T-helper 2 cell treated with Interferon-gamma antibody and Interleukin-4, amounts not matched to agents 5 μg/mL and 100 μg/mL, for 36 hours (primary cell): ENCODE measurements at regions not wholly inside any gene's neighbourhood (a gene's known extent, or its start where the extent isn't known, plus 50 kb on each side); places are given as distances from the start of the nearest gene placed in this dataset.
"Not testable (repeated sequence)": the region's sequence is repeated elsewhere in the genome, so short reads cannot be mapped to it uniquely, and the experiment has no call there.

Experiments used
- DNase-seq: peaks from one replicate; pipeline ENCODE4 v3.0.0; 2021; ENCODE audit warnings: low spot score
- H3K27ac Mint-ChIP-seq: one replicate; pipeline ENCODE4 v1.8.0; 2021; ENCODE audit warnings: mild to moderate bottlenecking, mixed read lengths
- H3K27me3 Mint-ChIP-seq: one replicate; pipeline ENCODE4 v1.8.0; 2021; ENCODE audit warnings: low read depth, mixed read lengths
- H3K36me3 Mint-ChIP-seq: one replicate; pipeline ENCODE4 v1.8.0; 2021; ENCODE audit warnings: low read depth, mixed read lengths
- H3K4me1 Mint-ChIP-seq: one replicate; pipeline ENCODE4 v1.8.0; 2021; ENCODE audit warnings: low read depth, mixed read lengths
- H3K4me3 Mint-ChIP-seq: one replicate; pipeline ENCODE4 v1.8.0; 2022; ENCODE audit warnings: mild to moderate bottlenecking, moderate library complexity, mixed read lengths
- H3K9me3 Mint-ChIP-seq: one replicate; pipeline ENCODE4 v1.8.0; 2021; ENCODE audit warnings: mixed read lengths

DNA sequence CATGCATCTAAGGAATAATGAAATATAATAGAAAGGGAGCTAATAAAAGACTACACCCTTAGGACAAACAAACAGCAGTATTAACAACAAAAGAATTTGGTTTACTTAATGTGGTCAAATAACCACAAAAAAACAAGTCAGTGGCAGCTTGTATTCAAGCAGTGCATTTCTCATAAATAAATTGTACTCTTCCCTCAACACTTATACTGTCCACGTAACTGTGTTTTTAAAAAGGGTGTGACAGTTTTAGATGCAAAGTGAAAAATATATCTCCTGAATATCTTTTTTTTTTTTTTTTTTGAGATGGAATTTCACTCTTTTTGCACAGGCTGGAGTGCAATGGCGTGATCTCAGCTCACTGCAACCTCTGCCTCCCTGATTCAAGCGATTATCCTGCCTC, 698.2 kb upstream of the CADM2 start:
- H3K27ac Mint-ChIP-seq = no peak overlapping the region
- H3K9me3 Mint-ChIP-seq = peaks cover 26% of the 10 kb centered on the region
- H3K27me3 Mint-ChIP-seq = no peaks in the 10 kb centered on the region
- H3K36me3 Mint-ChIP-seq = no peaks in the 10 kb centered on the region
- H3K4me1 Mint-ChIP-seq = no peaks in the 10 kb centered on the region
- no peak for DNase-seq
- no peak overlapping the region for H3K4me3 Mint-ChIP-seq

DNA sequence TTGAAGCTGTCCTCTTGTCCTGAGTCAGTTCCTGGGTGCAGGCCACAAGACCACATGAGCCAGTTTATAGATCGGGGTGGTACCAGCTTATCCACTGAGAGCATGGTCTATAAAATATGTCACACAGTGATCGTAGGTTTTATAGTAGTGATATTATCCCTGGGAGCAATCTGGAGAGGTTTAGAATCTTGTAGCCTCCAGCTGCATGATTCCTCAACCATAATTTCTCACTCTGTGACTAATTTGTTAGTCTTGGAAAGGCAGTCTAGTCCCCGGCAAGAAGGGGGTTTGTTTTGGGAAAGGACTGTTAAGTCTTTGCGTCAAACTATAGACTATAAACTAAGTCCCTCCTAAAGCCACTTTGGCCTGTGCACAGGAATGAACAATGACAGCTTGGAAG, 693.0 kb upstream of the CADM2 start:
- no peaks in the 10 kb centered on the region for H3K36me3 Mint-ChIP-seq
- H3K27me3 Mint-ChIP-seq = no peaks in the 10 kb centered on the region
- no peaks in the 10 kb centered on the region for H3K4me1 Mint-ChIP-seq
- H3K9me3 Mint-ChIP-seq = peaks cover 47% of the 10 kb centered on the region
- no peak for DNase-seq
- H3K27ac Mint-ChIP-seq = no peak overlapping the region
- no peak overlapping the region for H3K4me3 Mint-ChIP-seq

DNA sequence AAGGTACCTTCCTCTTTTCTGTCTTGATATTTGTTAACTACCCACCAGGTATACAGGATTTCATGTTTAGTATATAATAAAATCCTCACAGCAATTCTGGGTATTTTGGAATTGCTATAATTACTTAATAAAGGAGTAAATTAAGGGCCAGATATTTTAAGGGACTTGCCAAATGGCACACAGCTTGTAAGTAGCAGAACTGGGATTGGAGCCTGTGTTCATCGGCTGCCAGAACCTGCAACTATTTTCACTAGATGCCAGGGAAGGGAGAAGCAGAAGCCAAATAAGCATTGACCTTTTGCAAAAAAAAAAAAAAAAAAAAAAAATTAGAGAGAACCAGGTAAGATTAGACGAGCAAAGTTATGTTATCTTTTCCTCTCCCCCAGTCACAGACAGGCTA, 683.3 kb upstream of the CADM2 start:
- peaks cover 18% of the 10 kb centered on the region for H3K9me3 Mint-ChIP-seq

DNA sequence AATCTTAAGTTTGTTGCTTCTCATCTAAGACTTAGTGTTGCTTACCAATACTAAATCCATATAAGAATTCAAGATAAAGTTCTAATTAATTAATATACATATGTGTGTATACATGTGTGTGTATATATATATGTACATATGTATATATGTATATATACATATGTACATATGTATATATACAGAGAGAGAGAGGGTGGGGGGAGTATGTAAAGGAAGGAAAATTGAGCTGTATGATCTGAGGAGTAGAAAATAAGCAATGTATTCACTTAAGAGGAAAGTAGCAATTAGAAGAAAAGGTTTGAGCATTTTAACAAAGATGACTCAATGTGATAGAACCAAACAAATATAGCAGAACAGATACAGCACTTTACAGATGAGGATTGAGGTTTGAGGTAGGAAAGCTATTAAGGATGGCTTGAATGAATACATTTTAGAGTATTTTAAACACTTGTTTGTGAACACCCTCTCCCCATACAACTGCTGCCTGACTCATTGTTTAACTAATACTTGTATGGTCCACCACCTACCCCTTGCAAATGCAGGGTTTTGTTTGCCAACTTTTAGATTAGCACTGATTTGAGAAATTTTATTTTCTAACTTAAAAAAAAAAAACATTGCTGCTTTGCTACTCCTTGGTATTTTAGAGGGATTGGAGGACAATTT, 681.1 kb upstream of the CADM2 start:
- DNase-seq = no peak
- H3K4me1 Mint-ChIP-seq = no peaks in the 10 kb centered on the region
- H3K4me3 Mint-ChIP-seq = no peak overlapping the region
- no peaks in the 10 kb centered on the region for H3K36me3 Mint-ChIP-seq
- no peaks in the 10 kb centered on the region for H3K27me3 Mint-ChIP-seq
- H3K27ac Mint-ChIP-seq = no peak overlapping the region
- peaks cover 18% of the 10 kb centered on the region for H3K9me3 Mint-ChIP-seq

More for the DNA sequence above, 683.3 kb upstream of the CADM2 start:
- no peak for DNase-seq
- Mint-ChIP-seq H3K36me3 (no peaks in the 10 kb centered on the region), H3K4me3 (no peak overlapping the region), H3K27ac (no peak overlapping the region), H3K4me1 (no peaks in the 10 kb centered on the region), H3K27me3 (no peaks in the 10 kb centered on the region)

DNA sequence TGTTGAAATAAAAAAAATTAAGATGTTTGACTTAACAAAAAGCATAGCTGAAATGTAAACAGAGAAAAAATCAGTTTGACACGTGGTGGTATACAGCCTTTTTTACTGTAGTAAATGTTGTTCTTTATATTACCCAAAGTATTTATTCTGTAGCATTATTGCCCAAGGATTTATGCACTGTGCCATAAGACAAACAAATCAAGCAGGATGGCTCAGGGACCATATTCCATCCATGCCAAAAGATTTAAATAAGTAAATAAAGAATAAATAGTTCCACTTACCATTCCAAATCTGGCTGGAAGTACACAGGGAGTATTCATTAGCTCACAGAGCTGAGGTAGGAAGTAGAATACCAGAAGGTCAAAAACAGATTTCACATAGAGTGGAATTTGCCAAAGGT, 666.7 kb upstream of the CADM2 start:
- no peaks in the 10 kb centered on the region for H3K4me1 Mint-ChIP-seq
- peaks cover 38% of the 10 kb centered on the region for H3K9me3 Mint-ChIP-seq
- H3K27me3 Mint-ChIP-seq = no peaks in the 10 kb centered on the region
- no peak overlapping the region for H3K4me3 Mint-ChIP-seq
- H3K36me3 Mint-ChIP-seq = no peaks in the 10 kb centered on the region
- H3K27ac Mint-ChIP-seq = no peak overlapping the region
- DNase-seq = no peak

DNA sequence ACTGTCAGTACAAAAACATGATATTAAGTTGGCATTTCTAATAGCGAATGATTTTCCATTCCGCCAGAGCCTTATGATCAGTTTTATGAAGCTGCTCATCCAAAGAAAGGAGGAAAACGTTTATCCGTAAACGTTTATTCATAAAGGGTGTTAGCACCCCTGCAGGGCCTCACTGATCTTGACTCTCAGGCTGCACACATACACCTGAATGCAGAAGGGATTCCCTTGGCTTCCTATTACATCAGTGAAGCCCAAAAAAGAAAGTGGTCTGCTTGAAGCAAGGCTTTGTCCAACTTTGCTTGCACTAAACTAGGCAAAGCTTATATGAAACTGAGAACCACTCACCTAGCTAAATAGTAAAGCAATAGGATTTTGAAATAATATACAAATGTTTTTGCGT, 659.5 kb upstream of the CADM2 start:
- Mint-ChIP-seq H3K36me3 (no peaks in the 10 kb centered on the region), H3K27me3 (no peaks in the 10 kb centered on the region), H3K4me3 (no peak overlapping the region), H3K9me3 (peaks cover 25% of the 10 kb centered on the region), H3K27ac (no peak overlapping the region), H3K4me1 (no peaks in the 10 kb centered on the region)
- no peak for DNase-seq

DNA sequence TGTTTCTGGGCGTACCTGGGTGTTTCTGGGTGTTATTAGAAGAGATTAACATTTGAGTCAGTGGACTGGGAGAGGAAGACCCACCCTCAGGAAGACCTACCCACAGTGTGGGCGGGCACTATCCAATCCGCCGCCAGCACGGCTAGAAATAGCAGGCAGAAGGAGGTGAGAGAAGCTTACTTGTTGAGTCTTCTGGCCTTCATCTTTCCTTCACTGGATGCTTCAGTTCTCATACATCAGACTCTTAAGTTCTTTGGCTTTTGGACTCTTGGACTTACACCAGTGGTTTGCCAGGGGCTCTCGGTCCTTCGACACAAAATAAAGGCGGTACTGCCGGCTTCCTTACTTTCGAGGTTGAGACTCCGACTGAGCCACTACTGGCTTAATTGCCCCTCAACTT, 654.6 kb upstream of the CADM2 start:
- Mint-ChIP-seq H3K27me3 (no peaks in the 10 kb centered on the region), H3K4me3 (no peak overlapping the region), H3K27ac (no peak overlapping the region), H3K36me3 (no peaks in the 10 kb centered on the region), H3K4me1 (no peaks in the 10 kb centered on the region), H3K9me3 (peaks cover 31% of the 10 kb centered on the region)
- DNase-seq = no peak

DNA sequence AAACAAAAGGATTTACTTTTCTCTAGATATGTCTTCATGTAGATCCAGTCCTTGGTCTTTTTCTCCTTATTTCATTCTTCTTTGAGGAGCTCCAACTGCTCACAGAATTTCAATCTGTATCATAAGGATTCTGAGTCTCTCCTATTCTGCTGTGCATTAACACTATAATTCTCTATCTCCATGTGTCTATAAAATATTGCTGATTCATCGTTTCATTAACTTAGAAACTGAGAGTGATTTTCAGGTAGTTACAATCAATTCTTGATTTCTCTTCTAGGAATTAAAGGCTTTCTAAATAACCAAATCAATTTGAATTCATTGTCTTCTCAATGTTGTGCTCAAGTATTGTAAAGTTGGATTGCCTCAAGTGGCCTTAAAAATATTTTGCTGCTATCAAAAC, 651.5 kb upstream of the CADM2 start:
- no peak for DNase-seq
- no peak overlapping the region for H3K27ac Mint-ChIP-seq
- no peaks in the 10 kb centered on the region for H3K4me1 Mint-ChIP-seq
- no peaks in the 10 kb centered on the region for H3K27me3 Mint-ChIP-seq
- no peak overlapping the region for H3K4me3 Mint-ChIP-seq
- peaks cover 23% of the 10 kb centered on the region for H3K9me3 Mint-ChIP-seq
- no peaks in the 10 kb centered on the region for H3K36me3 Mint-ChIP-seq

DNA sequence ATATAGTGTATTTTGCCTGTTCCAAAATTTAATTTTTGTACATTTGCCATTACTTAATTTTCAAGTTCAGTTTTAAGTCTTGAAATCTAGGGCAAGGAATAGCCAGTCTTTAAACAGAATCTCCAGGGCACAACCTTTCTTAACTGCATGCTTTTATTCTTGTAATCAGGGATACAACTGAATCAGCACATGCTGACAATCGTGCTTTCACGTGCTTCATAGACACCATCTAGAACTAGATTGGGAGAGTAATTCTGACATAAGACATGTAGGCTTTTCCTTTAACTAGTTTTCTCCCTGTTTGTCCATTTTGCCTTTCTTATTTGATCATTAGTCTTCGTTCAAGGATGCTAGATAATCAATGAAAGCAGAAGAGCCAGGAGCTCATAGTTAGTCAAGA, 650.4 kb upstream of the CADM2 start:
- Mint-ChIP-seq H3K27me3 (no peaks in the 10 kb centered on the region), H3K4me1 (no peaks in the 10 kb centered on the region), H3K36me3 (no peaks in the 10 kb centered on the region), H3K27ac (no peak overlapping the region), H3K9me3 (peaks cover 20% of the 10 kb centered on the region), H3K4me3 (no peak overlapping the region)
- DNase-seq = no peak

DNA sequence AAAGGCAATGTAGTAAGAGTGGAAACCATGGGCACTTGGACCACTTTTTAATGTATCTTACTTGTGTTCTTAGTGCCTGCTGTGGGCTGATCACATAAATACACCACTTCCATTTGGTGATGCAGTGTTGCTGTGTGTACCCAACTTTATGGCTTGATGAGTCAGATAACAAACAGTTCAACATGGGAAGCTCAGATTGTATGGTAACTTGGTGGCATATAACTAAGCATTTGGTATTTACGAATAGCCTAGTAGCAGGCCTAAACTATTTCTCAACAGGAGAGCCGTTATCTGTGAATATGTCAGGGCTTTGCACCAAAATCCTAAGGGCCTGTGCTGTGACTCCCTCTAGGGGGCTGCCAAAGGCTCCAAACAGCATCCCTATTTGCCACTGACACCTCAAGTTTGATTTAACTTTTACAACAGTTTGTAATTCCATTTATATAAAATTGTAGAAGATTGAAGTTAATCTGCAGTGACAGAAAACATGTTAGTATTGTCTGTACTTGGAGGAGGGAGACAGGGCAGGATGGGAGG, 640.4 kb upstream of the CADM2 start:
- H3K27ac Mint-ChIP-seq = no peak overlapping the region
- no peak overlapping the region for H3K4me3 Mint-ChIP-seq
- DNase-seq = no peak
- no peaks in the 10 kb centered on the region for H3K4me1 Mint-ChIP-seq
- peaks cover 40% of the 10 kb centered on the region for H3K9me3 Mint-ChIP-seq
- H3K27me3 Mint-ChIP-seq = no peaks in the 10 kb centered on the region
- H3K36me3 Mint-ChIP-seq = no peaks in the 10 kb centered on the region

DNA sequence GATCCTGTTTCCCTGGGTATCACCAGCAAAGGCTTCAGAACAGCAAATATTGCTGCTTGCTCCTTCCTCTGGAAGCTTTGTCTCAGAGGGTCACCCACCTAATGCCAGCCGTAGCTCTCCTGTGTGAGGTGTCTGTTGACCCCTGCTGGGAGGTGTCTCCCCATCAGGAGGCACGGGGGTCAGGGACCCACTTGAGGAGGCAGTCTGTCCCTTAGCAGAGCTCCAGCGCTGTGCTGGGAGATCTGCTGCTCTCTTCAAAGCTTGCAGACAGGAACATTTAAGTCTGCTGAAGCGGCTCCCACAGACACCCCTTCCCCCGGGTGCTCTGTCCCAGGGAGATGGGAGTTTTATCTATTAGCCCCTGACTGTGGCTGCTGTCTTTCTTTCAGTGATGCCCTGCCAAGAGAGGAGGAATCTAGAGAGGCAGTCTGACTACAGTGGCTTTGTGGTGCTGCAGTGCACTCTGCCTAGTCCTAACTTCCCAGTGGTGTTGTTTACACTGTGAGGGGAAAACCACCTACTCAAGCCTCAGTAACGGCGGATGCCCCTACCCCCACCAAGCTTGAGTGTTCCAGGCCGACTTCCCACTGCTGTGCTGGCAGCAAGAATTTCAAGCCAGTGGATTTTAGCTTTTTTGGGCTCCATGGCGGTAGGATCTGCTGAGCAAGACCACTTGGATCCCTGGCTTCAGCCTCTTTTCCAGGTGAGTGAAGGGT, 593.1 kb upstream of the CADM2 start:
- H3K4me3 Mint-ChIP-seq, H3K27ac Mint-ChIP-seq, H3K27me3 Mint-ChIP-seq, H3K36me3 Mint-ChIP-seq, DNase-seq, H3K4me1 Mint-ChIP-seq: not testable (repeated sequence)
- H3K9me3 Mint-ChIP-seq = peaks cover 65% of the 10 kb centered on the region
